Retinal pigment epithelial cell (primary cell): ENCODE measurements at regions not wholly inside any gene's neighbourhood (a gene's known extent, or its start where the extent isn't known, plus 50 kb on each side); places are given as distances from the start of the nearest gene placed in this dataset.
"Not testable (repeated sequence)": the region's sequence is repeated elsewhere in the genome, so short reads cannot be mapped to it uniquely, and the experiment has no call there.

ENCODE experiments used
- DNase-seq: peaks from one replicate; pipeline ENCODE4 v3.0.0-alpha.2; 2010; ENCODE audit warnings: low read depth
- H3K4me3 ChIP-seq: 2 replicates; pipeline ENCODE4 v1.5.1; 2011; ENCODE audit warnings: mild to moderate bottlenecking, low read length, control low read depth, moderate library complexity
- CTCF ChIP-seq: conservative IDR thresholded peaks from 2 replicates; pipeline ENCODE4 v1.5.1; 2011; ENCODE audit warnings: low read depth, low read length, control low read depth, inconsistent platforms

- no peak overlapping the region for H3K4me3 ChIP-seq
- no peak for TF ChIP-seq CTCF
- no peak for DNase-seq
These were observed 83.1 kb upstream of the FAT4 start for GRCh38 chr4:125231661-125232060.

- DNase-seq, result no peak
- no peak for TF ChIP-seq CTCF
- no peak overlapping the region for H3K4me3 ChIP-seq
These were observed 85.1 kb upstream of the FAT4 start for GRCh38 chr4:125229596-125230058.

- no peak for TF ChIP-seq CTCF
- no peak overlapping the region for H3K4me3 ChIP-seq
- DNase-seq, result no peak
These were observed 88.9 kb upstream of the FAT4 start for GRCh38 chr4:125225806-125226205.

GRCh38 chr4:125200556-125200955 is 114.2 kb upstream of the FAT4 start:
- no peak for TF ChIP-seq CTCF
- DNase-seq, result no peak
- no peak overlapping the region for H3K4me3 ChIP-seq

- no peak overlapping the region for H3K4me3 ChIP-seq
- no peak for DNase-seq
- TF ChIP-seq CTCF, result no peak
These were observed 115.8 kb upstream of the FAT4 start for GRCh38 chr4:125198916-125199315.

- H3K4me3 ChIP-seq, DNase-seq: not testable (repeated sequence)
These were observed 122.8 kb upstream of the FAT4 start for GRCh38 chr4:125191874-125192459.

GRCh38 chr4:125191232-125191631 is 123.5 kb upstream of the FAT4 start:
- no peak overlapping the region for H3K4me3 ChIP-seq
- no peak for TF ChIP-seq CTCF
- DNase-seq, result no peak
